SK-N-SH treated with all-trans-retinoic acid at 6 μM for 48 hours (cell line): ENCODE measurements at regions not wholly inside any gene's neighbourhood (a gene's known extent, or its start where the extent isn't known, plus 50 kb on each side); places are given as distances from the start of the nearest gene placed in this dataset.

ENCODE experiments used
- ATAC-seq: fragments of 200-7000 bp; cut with Tn5 transposase; 3 replicates; pipeline ENCODE4 v1.9.1; 2020; ENCODE audit warnings: mild to moderate bottlenecking, moderate library complexity
- ARNTL ChIP-seq: fragments of 450-650 bp; formaldehyde crosslinking; IDR thresholded peaks from 2 replicates; pipeline ENCODE4 v1.5.0; 2020; ENCODE audit warnings: low read depth, mild to moderate bottlenecking, moderate library complexity, borderline replicate concordance
- BACH2 ChIP-seq: fragments of 250-450 bp; sonication (Bioruptor Pico); IDR thresholded peaks from 2 replicates; pipeline ENCODE4 v1.9.0; 2021; ENCODE audit warnings: mild to moderate bottlenecking, borderline replicate concordance
- CREB5 ChIP-seq: fragments of 250-450 bp; sonication (Bioruptor Pico); IDR thresholded peaks from 2 replicates; pipeline ENCODE4 v1.5.1; 2020; ENCODE audit warnings: low read depth, mild to moderate bottlenecking, moderate library complexity
- CSDC2 ChIP-seq: fragments of 250-450 bp; sonication (Bioruptor Pico); IDR thresholded peaks from 2 replicates; pipeline ENCODE4 v1.5.0; 2020; ENCODE audit warnings: mild to moderate bottlenecking, moderate library complexity
- CSRNP3 ChIP-seq: fragments of 250-450 bp; sonication (Bioruptor Pico); IDR thresholded peaks from 2 replicates; pipeline ENCODE4 v1.5.1; 2021; ENCODE audit warnings: mild to moderate bottlenecking, moderate library complexity
- ESRRG ChIP-seq: fragments of 250-450 bp; sonication (Bioruptor Pico); IDR thresholded peaks from 2 replicates; pipeline ENCODE4 v1.6.1; 2021; ENCODE audit warnings: mild to moderate bottlenecking
- GLIS3 ChIP-seq: fragments of 250-450 bp; sonication (Bioruptor Pico); IDR thresholded peaks from 2 replicates; pipeline ENCODE4 v1.5.0; 2020; ENCODE audit warnings: mild to moderate bottlenecking, moderate library complexity
- ISL1 ChIP-seq: fragments of 250-450 bp; sonication (Bioruptor Pico); IDR thresholded peaks from 2 replicates; pipeline ENCODE4 v2.1.2; 2022; ENCODE audit warnings: mild to moderate bottlenecking, moderate library complexity
- OSR1 ChIP-seq: fragments of 250-450 bp; sonication (Bioruptor Pico); IDR thresholded peaks from 2 replicates; pipeline ENCODE4 v1.8.0; 2022; ENCODE audit warnings: moderate library complexity, mild to moderate bottlenecking, inconsistent platforms
- PPARA ChIP-seq: fragments of 250-450 bp; sonication (Bioruptor Pico); IDR thresholded peaks from 2 replicates; pipeline ENCODE4 v1.5.0; 2020; ENCODE audit warnings: mild to moderate bottlenecking, borderline replicate concordance
- RARB ChIP-seq: fragments of 250-450 bp; sonication (Bioruptor Pico); IDR thresholded peaks from 2 replicates; pipeline ENCODE4 v1.8.0; 2021; ENCODE audit warnings: mild to moderate bottlenecking, moderate library complexity
- SNAI2 ChIP-seq: fragments of 250-450 bp; sonication (Bioruptor Pico); IDR thresholded peaks from 2 replicates; pipeline ENCODE4 v1.5.0; 2020; ENCODE audit warnings: mild to moderate bottlenecking, moderate library complexity
- TCF4 ChIP-seq: fragments of 250-450 bp; sonication (Bioruptor Pico); IDR thresholded peaks from 2 replicates; pipeline ENCODE4 v1.8.0; 2021; ENCODE audit warnings: mild to moderate bottlenecking, moderate library complexity, borderline replicate concordance
- TOX ChIP-seq: fragments of 250-450 bp; sonication (Bioruptor Pico); IDR thresholded peaks from 2 replicates; pipeline ENCODE4 v1.8.0; 2021; ENCODE audit warnings: mild to moderate bottlenecking, moderate library complexity, borderline replicate concordance
- TSHZ2 ChIP-seq: fragments of 250-450 bp; sonication (Bioruptor Pico); IDR thresholded peaks from 2 replicates; pipeline ENCODE4 v1.5.0; 2020; ENCODE audit warnings: mild to moderate bottlenecking, moderate library complexity
- ZC3H10 ChIP-seq: fragments of 250-450 bp; sonication (Bioruptor Pico); IDR thresholded peaks from 2 replicates; pipeline ENCODE4 v1.5.1; 2021; ENCODE audit warnings: mild to moderate bottlenecking, moderate library complexity
- ZFP3 ChIP-seq: fragments of 250-450 bp; sonication (Bioruptor Pico); IDR thresholded peaks from 2 replicates; pipeline ENCODE4 v1.5.0; 2020; ENCODE audit warnings: mild to moderate bottlenecking, moderate library complexity
- ZNF565 ChIP-seq: fragments of 450-650 bp; formaldehyde crosslinking; conservative IDR thresholded peaks from 2 replicates; pipeline ENCODE4 v1.5.0; 2020; ENCODE audit warnings: low read depth, mild to moderate bottlenecking, moderate library complexity
- ZNF70 ChIP-seq: fragments of 450-650 bp; formaldehyde crosslinking; IDR thresholded peaks from 2 replicates; pipeline ENCODE4 v1.5.0; 2020; ENCODE audit warnings: mild to moderate bottlenecking, moderate library complexity
- ZNF8 ChIP-seq: fragments of 450-650 bp; formaldehyde crosslinking; IDR thresholded peaks from 2 replicates; pipeline ENCODE4 v1.5.0; 2020; ENCODE audit warnings: mild to moderate bottlenecking, moderate library complexity
- TF ChIP-seq, protein P1 (sequence below): fragments of 250-450 bp; sonication (Bioruptor Pico); IDR thresholded peaks from 2 replicates; pipeline ENCODE4 v1.8.0; 2020; ENCODE audit warnings: mild to moderate bottlenecking, moderate library complexity, borderline replicate concordance

- no peak for ATAC-seq
- TF ChIP-seq ZNF8 (no peak), BACH2 (CRISPR knock-in tag) (no peak), ZC3H10 (no peak), ISL1 (CRISPR knock-in tag) (no peak), CSDC2 (CRISPR knock-in tag) (no peak), TSHZ2 (CRISPR knock-in tag) (no peak), ZFP3 (CRISPR knock-in tag) (no peak), CSRNP3 (no peak), ZNF565 (CRISPR knock-in tag) (no peak), CREB5 (CRISPR knock-in tag) (no peak), ZNF70 (CRISPR knock-in tag) (no peak), ESRRG (no peak), OSR1 (CRISPR knock-in tag) (no peak), ARNTL (no peak), SNAI2 (no peak), PPARA (CRISPR knock-in tag) (no peak), RARB (no peak), GLIS3 (CRISPR knock-in tag) (no peak)
- TF ChIP-seq, protein P1, sequence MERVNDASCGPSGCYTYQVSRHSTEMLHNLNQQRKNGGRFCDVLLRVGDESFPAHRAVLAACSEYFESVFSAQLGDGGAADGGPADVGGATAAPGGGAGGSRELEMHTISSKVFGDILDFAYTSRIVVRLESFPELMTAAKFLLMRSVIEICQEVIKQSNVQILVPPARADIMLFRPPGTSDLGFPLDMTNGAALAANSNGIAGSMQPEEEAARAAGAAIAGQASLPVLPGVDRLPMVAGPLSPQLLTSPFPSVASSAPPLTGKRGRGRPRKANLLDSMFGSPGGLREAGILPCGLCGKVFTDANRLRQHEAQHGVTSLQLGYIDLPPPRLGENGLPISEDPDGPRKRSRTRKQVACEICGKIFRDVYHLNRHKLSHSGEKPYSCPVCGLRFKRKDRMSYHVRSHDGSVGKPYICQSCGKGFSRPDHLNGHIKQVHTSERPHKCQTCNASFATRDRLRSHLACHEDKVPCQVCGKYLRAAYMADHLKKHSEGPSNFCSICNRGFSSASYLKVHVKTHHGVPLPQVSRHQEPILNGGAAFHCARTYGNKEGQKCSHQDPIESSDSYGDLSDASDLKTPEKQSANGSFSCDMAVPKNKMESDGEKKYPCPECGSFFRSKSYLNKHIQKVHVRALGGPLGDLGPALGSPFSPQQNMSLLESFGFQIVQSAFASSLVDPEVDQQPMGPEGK (CRISPR knock-in tag), result no peak
These were observed 567.2 kb downstream of the TMX3 start for GRCh38 chr18:68147728-68148127.

DNA sequence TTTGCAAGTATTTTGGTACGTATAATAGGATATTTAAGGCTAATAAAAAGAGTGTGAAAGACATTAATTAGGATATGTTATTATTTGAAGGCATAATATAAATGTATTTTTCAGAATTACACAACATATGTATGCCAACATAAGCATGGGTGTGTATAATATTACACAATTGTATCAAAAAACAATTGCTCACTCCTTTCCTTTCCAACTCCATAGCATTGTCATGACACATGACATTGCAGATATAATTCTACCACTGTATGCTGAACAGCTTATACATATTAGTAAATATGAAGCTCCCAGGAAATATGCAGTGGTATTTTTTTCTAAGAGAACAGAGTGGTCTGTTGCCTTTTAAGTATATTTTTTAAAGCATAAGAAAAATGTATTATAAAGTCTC is 593.1 kb downstream of the TMX3 start:
- TF ChIP-seq CREB5 (CRISPR knock-in tag) (no peak), GLIS3 (CRISPR knock-in tag) (no peak), TCF4 (CRISPR knock-in tag) (no peak), ZFP3 (CRISPR knock-in tag) (no peak), OSR1 (CRISPR knock-in tag) (no peak), ZNF8 (no peak), TOX (CRISPR knock-in tag) (no peak), PPARA (CRISPR knock-in tag) (no peak), TSHZ2 (CRISPR knock-in tag) (no peak)
- ATAC-seq, result no peak
